HG03025 (cell line): ENCODE measurements at regions not wholly inside any gene's neighbourhood (a gene's known extent, or its start where the extent isn't known, plus 50 kb on each side); places are given as distances from the start of the nearest gene placed in this dataset.
"Not testable (repeated sequence)": the region's sequence is repeated elsewhere in the genome, so short reads cannot be mapped to it uniquely, and the experiment has no call there.

Experiments used
- ATAC-seq: cut with Tn5 transposase; IDR thresholded peaks from one replicate; pipeline ENCODE4 v1.9.1; 2021; ENCODE audit warnings: mild to moderate bottlenecking, moderate library complexity; ENCODE audit not compliant: unreplicated experiment, low FRiP score

DNA sequence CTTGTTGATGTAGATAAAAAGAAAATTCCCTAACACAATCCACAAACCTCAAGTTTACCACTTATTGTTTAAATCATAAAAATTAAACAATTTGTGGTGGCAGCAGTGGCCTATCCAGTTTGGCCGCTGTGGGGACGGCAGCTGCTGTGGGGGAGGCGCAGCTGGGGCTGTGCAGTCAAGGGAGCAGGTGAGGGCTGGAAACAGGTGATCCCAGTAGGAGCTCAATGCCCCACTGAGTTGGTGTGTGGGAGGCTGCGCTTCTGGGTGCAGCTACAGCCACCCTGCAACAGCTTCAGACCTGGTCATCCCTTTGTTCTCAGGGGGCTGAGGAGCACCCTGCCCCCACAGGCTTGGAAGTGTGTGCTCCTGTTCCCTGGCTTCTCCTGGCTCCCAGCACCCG lies 266.0 kb upstream of the FSIP2 start:
- ATAC-seq = no peak

DNA sequence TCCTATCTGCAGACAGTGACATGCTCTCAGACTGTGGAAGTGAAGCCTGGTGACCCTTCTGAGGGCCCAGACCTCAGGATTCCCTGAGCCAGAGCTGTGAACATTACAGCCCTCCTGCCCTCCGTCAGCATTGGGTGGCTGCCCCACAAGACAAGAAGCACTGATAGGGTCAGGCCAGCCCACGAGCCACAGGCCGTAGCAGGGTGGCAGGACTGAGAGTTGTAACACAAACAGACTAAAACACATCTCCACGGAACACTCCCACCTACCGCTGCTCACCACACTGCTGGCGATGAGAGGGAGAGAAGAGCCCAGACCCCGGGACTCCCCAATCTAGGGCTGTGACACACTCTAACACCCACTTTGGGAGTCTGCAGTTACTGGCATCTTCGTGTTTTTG lies 264.8 kb upstream of the FSIP2 start:
- ATAC-seq = no peak

- no peak for ATAC-seq
Measured at GRCh38 chr2:185475914-185476313, 262.7 kb upstream of the FSIP2 start.

GRCh38 chr2:185477452-185477851 lies 261.2 kb upstream of the FSIP2 start:
- ATAC-seq = no peak

DNA sequence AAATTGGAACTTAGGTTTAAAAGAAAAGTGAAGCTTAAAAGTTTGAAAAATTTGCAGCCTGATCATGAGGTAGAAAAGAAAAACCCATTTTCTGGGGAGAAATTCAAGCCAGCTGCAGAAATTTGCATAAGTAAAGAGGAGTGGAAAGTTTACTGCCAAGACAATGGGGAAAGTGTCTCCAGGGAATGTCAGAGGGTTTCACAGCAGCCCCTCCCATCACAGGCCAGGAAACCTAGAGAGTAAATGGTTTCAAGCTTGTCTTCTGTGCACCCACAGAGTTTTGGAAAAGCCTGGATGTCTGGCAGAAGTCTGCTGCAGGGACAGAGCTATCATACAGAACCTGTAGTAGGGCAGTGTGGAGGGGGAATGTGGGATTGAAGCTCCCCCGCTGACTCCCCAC lies 254.0 kb upstream of the FSIP2 start:
- no peak for ATAC-seq

GRCh38 chr2:185502351-185502750 lies 236.3 kb upstream of the FSIP2 start:
- ATAC-seq = no peak

DNA sequence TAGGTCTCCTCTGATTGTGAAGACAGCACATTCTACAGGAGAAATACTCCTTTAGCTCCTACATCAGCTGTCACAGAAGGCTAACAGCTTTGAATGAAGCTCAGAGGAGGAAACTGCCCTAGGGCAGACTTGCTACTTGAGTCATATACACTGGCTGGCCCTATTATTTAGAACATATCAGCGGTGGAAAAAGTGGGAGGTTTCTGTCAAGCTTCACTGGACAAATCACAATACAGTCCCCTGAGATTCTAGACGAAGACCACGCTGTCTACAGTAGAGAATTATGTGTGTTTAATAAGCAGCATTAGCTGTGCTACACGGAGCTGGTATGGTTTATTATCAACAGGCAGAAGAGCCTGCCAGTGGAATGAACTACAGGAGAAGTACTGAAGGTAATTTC lies 230.9 kb upstream of the FSIP2 start:
- ATAC-seq = no peak

DNA sequence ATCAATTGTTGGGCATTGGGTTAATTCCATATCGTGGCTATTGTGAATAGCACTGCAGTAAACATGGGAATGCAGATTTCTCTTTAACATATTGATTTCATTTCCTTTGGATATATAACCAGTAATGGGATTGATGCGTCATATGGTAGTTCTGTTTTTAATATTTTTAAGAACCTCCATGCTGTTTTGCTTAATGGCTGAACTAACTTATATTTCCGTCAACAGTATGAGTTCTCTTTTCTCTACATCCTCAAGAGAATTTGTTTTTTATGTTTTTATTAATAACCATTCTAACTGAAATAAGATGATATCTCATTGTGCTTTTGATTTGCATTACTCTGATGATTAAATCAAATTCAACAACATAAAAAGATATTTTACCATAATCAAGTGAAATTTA lies 228.5 kb upstream of the FSIP2 start:
- no peak for ATAC-seq

- no peak for ATAC-seq
Measured at GRCh38 chr2:185511925-185512324, 226.7 kb upstream of the FSIP2 start.

DNA sequence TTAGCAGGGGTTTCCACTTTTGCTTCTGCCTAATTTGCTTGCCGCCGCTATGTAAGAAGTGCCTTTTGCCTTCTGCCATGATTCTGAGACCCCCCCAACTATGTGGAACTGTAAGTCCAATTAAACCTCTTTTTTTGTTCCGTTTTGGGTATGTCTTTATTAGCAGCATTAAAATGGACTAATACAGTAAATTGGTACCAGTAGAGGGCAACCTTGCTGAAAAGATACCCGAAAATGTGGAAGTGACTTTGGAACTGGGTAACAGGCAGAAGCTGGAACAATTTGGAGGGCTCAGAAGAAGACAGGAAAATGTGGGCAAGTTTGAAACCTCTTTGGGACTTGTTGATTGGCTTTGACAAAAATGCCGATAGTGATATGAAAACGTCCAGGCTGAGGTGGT lies 216.1 kb upstream of the FSIP2 start:
- no peak for ATAC-seq

DNA sequence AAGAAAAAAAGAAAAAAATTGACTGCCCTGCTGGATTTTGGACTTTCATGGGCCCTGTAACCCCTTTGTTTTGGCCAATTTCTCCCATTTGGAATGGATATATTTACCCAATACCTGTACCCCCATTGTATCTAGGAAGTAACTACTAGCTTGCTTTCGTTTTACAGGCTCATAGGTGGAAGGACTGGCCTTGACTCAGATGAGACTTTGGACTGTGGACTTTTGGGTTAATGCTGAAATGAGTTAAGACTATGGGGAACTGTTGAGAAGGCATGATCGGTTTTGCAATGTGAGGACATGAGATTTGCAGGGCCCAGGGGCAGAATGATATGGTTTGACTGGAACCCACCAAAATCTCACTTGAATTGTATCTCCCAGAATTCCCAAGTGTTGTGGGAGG lies 214.4 kb upstream of the FSIP2 start:
- not testable (repeated sequence) for ATAC-seq

DNA sequence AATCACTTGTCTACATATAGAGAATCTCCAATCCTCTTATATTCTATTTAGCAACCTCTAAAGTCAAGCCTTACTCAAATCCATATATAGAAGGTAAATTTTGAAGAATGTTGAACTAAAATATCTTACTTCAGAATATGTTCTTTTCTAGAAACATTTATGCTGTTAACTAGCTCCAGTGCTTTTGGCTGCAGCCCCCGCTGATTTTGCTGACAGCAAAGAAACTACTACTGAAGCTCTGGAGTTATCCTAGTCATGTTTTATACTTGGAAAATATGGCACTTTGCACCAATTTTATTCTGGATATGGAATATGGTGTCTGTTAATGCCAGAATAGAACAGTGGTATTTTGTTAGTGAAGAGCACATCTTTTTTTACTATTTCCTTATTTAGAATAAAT lies 212.4 kb upstream of the FSIP2 start:
- ATAC-seq = no peak

GRCh38 chr2:185531721-185532120 lies 206.9 kb upstream of the FSIP2 start:
- ATAC-seq = no peak

DNA sequence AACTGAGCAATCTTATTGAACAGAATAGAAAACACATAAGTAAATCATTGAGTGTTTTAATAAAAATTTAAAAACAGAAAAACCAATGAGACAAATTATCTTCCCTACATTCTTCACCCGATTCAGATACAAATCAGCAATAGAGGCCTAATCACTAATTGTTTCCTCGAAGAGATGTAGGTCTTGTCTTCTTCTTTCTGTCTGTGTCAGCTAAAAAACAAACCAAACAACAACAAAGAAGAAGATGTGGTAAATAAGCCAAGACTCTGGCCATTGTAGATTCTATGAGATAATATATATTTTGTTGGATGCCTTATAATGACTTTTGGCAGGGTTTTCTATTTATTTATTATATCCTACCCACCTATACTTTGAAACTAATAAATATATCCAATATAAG lies 200.9 kb upstream of the FSIP2 start:
- ATAC-seq = no peak

- ATAC-seq = no peak
Measured at GRCh38 chr2:185567196-185567595, 171.4 kb upstream of the FSIP2 start.

GRCh38 chr2:185567940-185568339 lies 170.7 kb upstream of the FSIP2 start:
- no peak for ATAC-seq

DNA sequence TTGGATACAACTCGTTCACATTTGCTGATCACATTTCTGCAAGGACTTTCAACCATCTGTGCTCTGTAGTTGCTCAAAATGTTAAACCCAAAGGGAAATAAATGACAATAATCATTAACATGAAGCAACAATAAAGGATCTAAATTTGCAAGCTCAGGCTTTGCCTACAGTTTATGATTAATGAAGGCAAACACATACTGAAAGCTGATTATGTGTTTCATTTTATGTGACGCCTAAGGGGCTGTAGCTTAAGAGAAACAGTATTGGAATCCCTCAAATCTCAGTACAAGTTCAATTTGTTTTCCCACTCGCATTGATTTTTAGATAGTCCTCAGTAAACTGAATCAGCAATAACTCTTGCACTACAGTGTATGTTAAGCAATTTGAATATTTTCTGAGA lies 160.3 kb upstream of the FSIP2 start:
- ATAC-seq = no peak

DNA sequence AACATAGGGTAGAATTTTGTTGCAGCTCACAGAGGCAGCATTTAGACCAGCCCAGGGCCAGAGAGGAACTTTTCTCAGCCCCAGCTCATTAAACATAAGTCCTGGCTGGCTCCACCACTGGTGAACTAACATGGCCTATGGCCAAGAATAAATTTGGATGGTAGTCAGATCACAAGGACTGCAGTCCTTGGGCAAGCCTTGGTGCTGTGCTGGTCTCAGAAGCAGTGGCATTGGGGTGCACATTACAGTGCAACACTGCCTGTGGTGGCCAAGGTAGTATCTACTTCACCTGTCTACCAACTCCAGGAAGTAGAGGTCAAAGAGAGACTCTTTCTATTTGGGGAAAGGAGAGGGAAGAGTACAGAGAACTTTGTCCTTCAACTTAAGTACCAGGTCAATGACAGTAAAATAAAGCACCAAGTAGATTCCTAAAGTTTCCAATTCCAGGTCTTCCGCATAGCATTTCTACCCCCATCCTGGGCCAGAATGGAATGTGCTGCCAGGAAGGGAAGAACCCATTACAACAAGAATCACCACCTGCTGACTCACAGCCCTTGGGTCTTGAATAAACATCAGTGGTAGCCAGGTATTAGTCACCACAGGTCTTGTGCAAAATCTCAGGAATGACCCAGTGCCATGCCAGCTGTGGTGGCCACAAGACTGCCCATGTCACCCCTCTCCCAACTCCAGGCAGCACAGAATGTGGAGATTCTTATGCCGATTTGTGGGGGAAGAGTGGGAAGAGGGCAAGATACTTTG lies 155.4 kb upstream of the FSIP2 start:
- ATAC-seq = no peak

DNA sequence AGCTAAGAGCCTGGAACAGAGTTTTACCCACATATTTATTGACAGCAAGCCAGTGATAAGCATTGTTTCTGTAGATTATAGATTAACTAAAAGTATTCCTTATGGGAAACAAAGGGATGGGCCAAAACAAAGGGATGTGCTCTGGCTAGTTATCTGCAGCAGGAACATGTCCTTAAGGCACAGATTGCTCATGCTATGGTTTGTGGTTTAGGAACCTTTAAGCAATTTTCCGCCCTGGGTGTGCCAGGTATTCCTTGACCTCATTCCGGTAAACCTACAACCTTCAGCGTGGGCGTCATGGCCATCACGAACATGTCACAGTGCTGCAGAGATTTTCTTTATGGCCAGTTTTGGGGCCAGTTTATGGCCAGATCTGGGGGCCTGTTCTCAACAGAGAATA lies 153.4 kb upstream of the FSIP2 start:
- not testable (repeated sequence) for ATAC-seq

DNA sequence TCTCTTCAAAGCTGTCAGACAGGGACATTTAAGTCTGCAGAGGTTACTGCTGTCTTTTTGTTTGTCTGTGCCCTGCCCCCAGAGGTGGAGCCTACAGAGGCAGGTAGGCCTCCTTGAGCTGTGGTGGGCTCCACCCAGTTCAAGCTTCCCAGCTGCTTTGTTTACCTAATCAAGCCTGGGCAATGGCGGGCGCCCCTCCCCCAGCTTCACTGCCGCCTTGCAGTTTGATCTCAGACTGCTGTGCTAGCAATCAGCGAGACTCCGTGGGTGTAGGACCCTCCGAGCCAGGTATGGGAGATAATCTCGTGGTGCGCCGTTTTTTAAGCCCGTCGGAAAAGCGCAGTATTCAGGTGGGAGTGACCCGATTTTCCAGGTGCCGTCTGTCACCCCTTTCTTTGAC lies 147.3 kb upstream of the FSIP2 start:
- ATAC-seq = not testable (repeated sequence)

GRCh38 chr2:185607945-185608344 lies 130.7 kb upstream of the FSIP2 start:
- no peak for ATAC-seq

- ATAC-seq = no peak
Measured at GRCh38 chr2:185608799-185609198, 129.8 kb upstream of the FSIP2 start.

- ATAC-seq = no peak
Measured at GRCh38 chr2:185610301-185610700, 128.3 kb upstream of the FSIP2 start.
